ENCODE measurements at regions not wholly inside any gene's neighbourhood (a gene's known extent, or its start where the extent isn't known, plus 50 kb on each side); places are given as distances from the start of the nearest gene placed in this dataset.
"Not testable (repeated sequence)": the region's sequence is repeated elsewhere in the genome, so short reads cannot be mapped to it uniquely, and the experiment has no call there.

GRCh38 chr3:63744693-63745092 lies 74.4 kb upstream of the C3orf49 start:
- ATAC-seq (ENCODE audit: low read depth); H4K5ac ChIP-seq (ENCODE audit: low read depth, low read length); H3K4me3 ChIP-seq (ENCODE audit: insufficient read depth, low read depth, low read length); H3K14ac ChIP-seq (replicated peaks; ENCODE audit: low read depth, low read length); H2AFZ ChIP-seq (replicated peaks; ENCODE audit: low read length, poor library complexity); H2BK5ac ChIP-seq (ENCODE audit: low read depth, low read length, poor library complexity, severe bottlenecking); H3K4ac ChIP-seq (ENCODE audit: low read depth, low read length); H3K4me1 ChIP-seq (ENCODE audit: control insufficient read depth, insufficient read depth, low read length); H3K4me2 ChIP-seq (ENCODE audit: low read depth, low read length); H3K27me3 ChIP-seq (ENCODE audit: control insufficient read depth, insufficient read depth, low read length); in situ Hi-C loops (cut with MboI; ENCODE audit: low sequenced_read_pairs); H2AK5ac ChIP-seq (ENCODE audit: low read depth, low read length); H3K9me3 ChIP-seq (ENCODE audit: control insufficient read depth, insufficient read depth, low read length); BruUV-seq (replicated peaks); H3K9me1 ChIP-seq (ENCODE audit: insufficient read depth, low read length); H3K27ac ChIP-seq (ENCODE audit: insufficient read depth, low read length); H2AK9ac ChIP-seq (replicated peaks; ENCODE audit: low read depth, low read length, poor library complexity); H4K20me1 ChIP-seq (ENCODE audit: insufficient read depth, low read length); H3K36me3 ChIP-seq (ENCODE audit: control insufficient read depth, insufficient read depth, low read length); dilution Hi-C loops (cut with HindIII; ENCODE audit: low sequenced_read_pairs, unreplicated experiment); intact Hi-C loops (cut with micrococcal nuclease); H2BK20ac ChIP-seq (ENCODE audit: low read depth, low read length); H3K9ac ChIP-seq (ENCODE audit: low read depth, low read length); H3K79me1 ChIP-seq (ENCODE audit: low read depth in 1 of 2, low read length in 2 of 2); H3K56ac ChIP-seq (ENCODE audit: extremely low read depth, insufficient read depth, low read length); H3K23ac ChIP-seq (ENCODE audit: low read depth, low read length); H4K91ac ChIP-seq (ENCODE audit: insufficient read depth, low read depth, low read length); H2BK120ac ChIP-seq (ENCODE audit: low read depth, low read length); CTCF ChIA-PET; POLR2A ChIA-PET (ENCODE audit: unreplicated experiment); H4K8ac ChIP-seq (ENCODE audit: low read depth in 2 of 2, low read length in 2 of 2); H2BK15ac ChIP-seq (ENCODE audit: low read depth, low read length); DNase-seq; H3K18ac ChIP-seq (ENCODE audit: low read depth, low read length): not testable (repeated sequence)
- no CpG with 5 or more reads among the region's 1 CpG for WGBS, 2 experiments (ENCODE audit: extremely low coverage in 2 of 2, insufficient read length in 1 of 2)

All from IMR-90 (cell line).